HG03520 (cell line): ENCODE measurements at regions not wholly inside any gene's neighbourhood (a gene's known extent, or its start where the extent isn't known, plus 50 kb on each side); places are given as distances from the start of the nearest gene placed in this dataset.
A peak's percentile ranks its signal among the peaks of the same experiment; 100 is the strongest.
"Not testable (repeated sequence)": the region's sequence is repeated elsewhere in the genome, so short reads cannot be mapped to it uniquely, and the experiment has no call there.

Experiments
- ATAC-seq: cut with Tn5 transposase; IDR thresholded peaks from one replicate; pipeline ENCODE4 v1.9.1; 2021; ENCODE audit warnings: mild to moderate bottlenecking, moderate library complexity; ENCODE audit not compliant: unreplicated experiment

- ATAC-seq, result not testable (repeated sequence)
Observed at GRCh38 chr9:73337182-73337581, 185.5 kb downstream of the ANXA1 start.

- no peak for ATAC-seq
Observed at GRCh38 chr9:73344060-73344459, 192.4 kb downstream of the ANXA1 start.

DNA sequence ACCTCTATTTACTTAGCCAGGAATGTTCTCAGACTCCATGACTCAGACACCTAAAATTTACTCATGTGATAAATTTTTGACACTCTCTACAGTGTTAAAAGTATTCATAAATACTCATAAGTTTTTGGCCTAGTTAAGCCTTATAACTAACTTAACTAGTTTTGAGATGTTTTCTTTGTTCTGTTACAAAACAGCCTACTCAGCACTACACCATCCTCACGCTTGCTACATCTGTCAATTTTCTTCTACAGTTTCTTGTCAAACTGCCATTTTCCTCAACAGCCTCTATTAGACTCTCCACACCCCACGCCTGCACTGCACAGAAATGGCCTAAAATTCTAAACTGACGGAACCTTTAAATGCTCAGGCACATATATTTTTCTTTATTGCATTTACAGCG is 195.5 kb downstream of the ANXA1 start:
- no peak for ATAC-seq

DNA sequence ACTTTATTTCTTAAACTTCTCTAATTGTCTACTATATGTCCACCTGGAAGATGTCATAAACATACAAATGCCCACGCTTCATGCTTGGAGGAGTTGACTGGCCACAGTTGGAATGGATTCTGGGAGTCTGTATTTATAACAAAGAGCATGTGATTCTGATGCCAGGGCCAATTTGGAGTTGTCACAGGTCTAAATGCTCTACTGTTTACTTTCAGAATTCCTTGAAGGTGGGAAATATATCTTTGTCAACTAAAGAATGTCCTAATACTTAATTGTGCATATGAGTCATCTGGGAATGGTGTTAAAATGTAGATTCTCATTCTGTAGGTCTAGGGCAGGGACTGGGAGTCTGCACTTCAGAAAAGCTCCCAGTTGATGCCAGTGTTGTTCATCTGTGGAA is 196.1 kb downstream of the ANXA1 start:
- ATAC-seq, result no peak

- ATAC-seq, result no peak
Observed at GRCh38 chr9:73348471-73348870, 196.8 kb downstream of the ANXA1 start.

GRCh38 chr9:73349476-73349875 is 197.8 kb downstream of the ANXA1 start:
- ATAC-seq, result no peak

GRCh38 chr9:73357607-73358006 is 205.9 kb downstream of the ANXA1 start:
- no peak for ATAC-seq

DNA sequence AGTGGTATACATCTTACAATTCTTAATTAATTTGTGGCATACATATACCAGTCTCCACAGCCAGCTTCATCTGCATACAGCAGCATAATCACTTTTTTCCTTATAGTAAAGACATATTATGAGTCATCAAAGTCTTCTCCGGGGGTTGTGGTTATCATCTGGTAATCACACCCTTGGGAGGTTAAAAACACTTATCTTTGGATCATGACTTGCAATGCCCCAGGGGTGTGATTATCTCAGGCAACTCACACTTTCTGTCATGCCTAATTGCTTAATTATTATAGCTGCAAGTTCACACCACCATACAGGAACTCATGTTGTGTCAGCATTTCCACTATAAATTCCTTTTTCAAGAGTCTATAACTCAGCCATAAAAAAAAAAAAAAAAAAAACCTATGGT is 218.4 kb downstream of the ANXA1 start:
- ATAC-seq, result no peak

GRCh38 chr9:73371801-73372200 is 220.1 kb downstream of the ANXA1 start:
- ATAC-seq, result no peak

DNA sequence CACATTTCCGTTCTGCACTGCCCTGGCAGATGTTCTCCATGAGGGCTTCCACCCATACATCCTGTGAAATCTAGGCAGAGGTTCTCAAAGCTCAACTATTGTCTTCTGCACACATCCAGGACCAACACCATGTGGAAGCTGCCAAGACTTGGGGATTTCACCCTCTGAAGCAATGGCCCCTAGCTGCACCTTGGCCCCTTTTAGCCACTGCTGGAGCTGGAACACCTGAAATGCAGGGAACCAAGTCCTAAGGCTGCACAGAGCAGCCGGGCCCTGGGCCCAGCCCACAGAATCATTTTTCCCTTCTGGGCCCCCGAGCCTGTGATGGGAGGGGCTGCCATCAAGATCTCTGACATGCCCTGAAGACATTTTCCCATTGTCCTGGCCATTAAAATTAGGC is 228.7 kb downstream of the ANXA1 start:
- ATAC-seq, result no peak

DNA sequence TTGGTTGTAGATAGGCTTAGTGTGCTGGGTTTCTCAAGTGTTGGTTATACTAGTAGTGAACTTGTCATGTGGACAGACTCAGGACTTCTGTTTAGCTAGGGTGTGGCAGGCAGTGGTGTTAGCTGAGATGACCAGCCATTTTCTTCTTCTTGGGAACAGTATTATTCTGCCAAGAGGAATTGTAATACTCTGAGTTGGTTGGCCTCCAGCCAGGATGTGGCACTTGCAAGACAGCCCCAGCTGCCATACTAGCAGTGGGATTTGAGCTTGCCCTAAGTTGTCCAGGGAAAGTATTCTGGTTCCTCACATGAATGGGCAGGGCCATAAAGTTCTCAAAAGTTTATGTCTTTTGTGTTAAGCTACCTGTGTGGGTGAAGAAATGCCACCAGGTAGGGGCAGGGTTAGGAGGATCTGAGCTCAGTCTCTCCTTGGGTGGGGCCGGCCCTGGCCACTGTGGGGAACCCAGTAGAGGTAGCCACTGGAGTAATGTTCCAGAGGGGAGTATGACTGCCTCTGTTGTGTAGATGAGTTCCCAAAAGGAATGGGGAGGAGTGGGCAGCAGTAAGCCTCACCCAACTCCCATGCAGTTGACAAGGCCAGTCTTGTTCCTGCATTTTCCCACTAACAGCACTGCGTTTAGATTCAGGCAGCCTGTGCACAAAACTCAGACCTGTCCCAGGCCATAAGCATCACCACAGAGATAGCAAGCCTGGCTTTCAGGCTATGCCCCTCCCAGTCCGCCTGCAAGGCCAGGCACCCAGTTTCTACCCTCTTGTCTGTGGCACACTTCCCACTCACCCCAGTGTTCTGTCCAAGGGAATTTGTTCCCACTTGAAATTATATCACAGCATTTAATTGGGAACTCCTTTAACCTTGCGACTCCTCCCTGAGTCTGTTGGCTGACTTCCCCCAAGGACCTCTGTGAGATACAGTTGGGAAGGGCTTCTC is 250.7 kb downstream of the ANXA1 start:
- no peak for ATAC-seq

GRCh38 chr9:73411494-73411893 is 259.8 kb downstream of the ANXA1 start:
- ATAC-seq, result no peak

GRCh38 chr9:73412874-73413273 is 261.2 kb downstream of the ANXA1 start:
- ATAC-seq, result no peak

- ATAC-seq, result no peak
Observed at GRCh38 chr9:73423891-73424290, 272.2 kb downstream of the ANXA1 start.

GRCh38 chr9:73426269-73426668 is 274.6 kb downstream of the ANXA1 start:
- no peak for ATAC-seq

- no peak for ATAC-seq
Observed at GRCh38 chr9:73434826-73435225, 283.2 kb downstream of the ANXA1 start.

- peak; percentile 79 for ATAC-seq
Observed at GRCh38 chr9:73437758-73438157, 286.1 kb downstream of the ANXA1 start.

GRCh38 chr9:73439839-73440238 is 288.2 kb downstream of the ANXA1 start:
- ATAC-seq, result not testable (repeated sequence)

- no peak for ATAC-seq
Observed at GRCh38 chr9:73441223-73441622, 289.6 kb downstream of the ANXA1 start.

DNA sequence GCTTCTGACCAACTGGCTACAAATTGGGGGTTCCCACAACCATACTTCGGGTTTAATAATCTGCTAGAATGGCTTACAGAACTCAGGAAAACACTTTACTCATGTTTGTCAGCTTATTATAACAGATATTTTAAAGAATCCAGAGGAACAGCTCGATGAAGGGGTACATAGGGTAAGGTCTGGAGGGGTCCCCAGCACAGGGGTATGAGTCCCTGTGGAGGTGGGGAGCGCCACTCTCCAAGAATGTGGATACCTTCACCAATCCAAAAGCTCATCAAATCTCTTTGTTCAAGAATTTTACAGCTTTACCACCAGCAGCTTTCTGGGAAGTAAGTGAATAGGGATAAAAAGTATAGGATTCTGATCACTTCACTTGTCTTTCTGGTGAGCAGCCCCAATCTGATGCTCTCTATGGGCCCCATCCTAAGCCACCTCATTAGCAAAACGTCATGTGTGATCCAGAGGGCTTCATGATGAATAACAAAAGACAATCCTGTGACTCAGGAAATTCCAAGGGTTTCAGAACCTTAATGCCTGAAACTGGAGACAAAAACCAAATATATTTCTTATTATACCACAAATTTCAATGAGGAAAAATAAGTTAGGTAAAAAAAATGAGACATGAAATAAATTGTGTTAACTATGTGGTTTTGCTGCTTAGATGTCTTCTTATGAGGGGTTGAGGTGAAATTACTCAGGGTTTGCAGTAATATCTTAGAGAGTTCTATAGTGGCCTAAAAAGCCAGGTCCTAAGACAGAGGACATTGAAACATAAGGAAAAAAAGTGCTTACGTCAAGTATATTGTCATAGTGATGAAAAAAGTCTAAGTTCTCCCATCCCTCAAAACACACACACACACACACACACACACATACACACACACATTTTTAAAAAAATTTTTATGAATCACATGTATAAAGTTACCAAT is 290.5 kb downstream of the ANXA1 start:
- ATAC-seq, result no peak

- ATAC-seq, result no peak
Observed at GRCh38 chr9:73444821-73445220, 293.2 kb downstream of the ANXA1 start.

DNA sequence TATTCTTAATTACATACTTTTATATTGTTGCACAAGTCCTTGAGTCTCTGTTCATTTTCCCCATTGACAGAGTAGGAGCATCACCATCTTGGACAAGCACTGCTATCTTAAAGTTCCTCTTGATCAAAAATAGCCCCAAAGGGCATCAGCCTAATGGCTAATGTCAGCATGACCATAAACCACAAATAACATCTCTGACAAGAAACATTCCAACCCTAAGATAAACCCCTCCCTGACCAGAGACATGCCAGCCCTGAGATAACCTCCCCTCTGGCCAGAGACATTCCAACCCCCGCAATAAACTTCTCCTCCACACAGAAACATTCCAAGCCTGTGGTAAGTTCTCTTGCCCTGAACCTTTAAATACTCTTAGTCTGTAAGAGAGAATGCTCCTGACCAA is 293.7 kb downstream of the ANXA1 start:
- not testable (repeated sequence) for ATAC-seq
